ENCODE measurements at regions not wholly inside any gene's neighbourhood (a gene's known extent, or its start where the extent isn't known, plus 50 kb on each side); places are given as distances from the start of the nearest gene placed in this dataset.
"Not testable (repeated sequence)": the region's sequence is repeated elsewhere in the genome, so short reads cannot be mapped to it uniquely, and the experiment has no call there.

GRCh38 chr12:107196681-107197080, 103.3 kb upstream of the CRY1 start:
- Histone ChIP-seq H3K4me3 (no peak overlapping the region), H3K9me3 (no peaks in the 10 kb centered on the region), H3K27me3 (peaks cover 0 to 5% of the 10 kb centered on the region in 2 donors), H3K36me3 (no peaks in the 10 kb centered on the region), H3K4me1 (no peaks in the 10 kb centered on the region), H3K27ac (no peak overlapping the region)
- TF ChIP-seq CTCF (IDR thresholded peaks at IDR 0.05): no peak
- intact Hi-C loops (cut with DNase I): no loop called here
- no peak for ATAC-seq
- no peak for DNase-seq

GRCh38 chr12:107200394-107200793, 107.0 kb upstream of the CRY1 start:
- ATAC-seq: no peak
- peaks cover 0 to 5% of the 10 kb centered on the region in 2 donors for H3K27me3 ChIP-seq

GRCh38 chr12:107207931-107208525, 114.7 kb upstream of the CRY1 start:
- TF ChIP-seq CTCF (IDR thresholded peaks at IDR 0.05): no peak
- Histone ChIP-seq H3K36me3 (no peaks in the 10 kb centered on the region), H3K27me3 (no peaks in the 10 kb centered on the region), H3K9me3 (no peaks in the 10 kb centered on the region), H3K4me1 (no peaks in the 10 kb centered on the region), H3K27ac (no peak overlapping the region), H3K4me3 (no peak overlapping the region)
- intact Hi-C loops (cut with DNase I): no loop called here
- ATAC-seq: no peak
- DNase-seq: no peak

More at GRCh38 chr12:107200394-107200793, 107.0 kb upstream of the CRY1 start:
- no peak overlapping the region for H3K4me3 ChIP-seq
- H3K27ac ChIP-seq: no peak overlapping the region
- no peaks in the 10 kb centered on the region for H3K36me3 ChIP-seq
- no peaks in the 10 kb centered on the region for H3K4me1 ChIP-seq
- no peaks in the 10 kb centered on the region for H3K9me3 ChIP-seq
- intact Hi-C loops (cut with DNase I): no loop called here
- TF ChIP-seq CTCF (IDR thresholded peaks at IDR 0.05): no peak
- DNase-seq: no peak

- H3K9me3 ChIP-seq; H3K36me3 ChIP-seq; H3K27me3 ChIP-seq; intact Hi-C loops (cut with DNase I); H3K4me1 ChIP-seq; H3K27ac ChIP-seq; H3K4me3 ChIP-seq; DNase-seq; ATAC-seq: not testable (repeated sequence)
Measured at GRCh38 chr12:107209700-107210099, 116.4 kb upstream of the CRY1 start.

- intact Hi-C loops (cut with DNase I); H3K27me3 ChIP-seq; H3K9me3 ChIP-seq; H3K4me3 ChIP-seq; H3K4me1 ChIP-seq; DNase-seq; H3K27ac ChIP-seq; ATAC-seq; H3K36me3 ChIP-seq: not testable (repeated sequence)
Measured at GRCh38 chr12:107214373-107214773, 121.0 kb upstream of the CRY1 start.

- H3K27me3 ChIP-seq; ATAC-seq; intact Hi-C loops (cut with DNase I); H3K27ac ChIP-seq; H3K4me3 ChIP-seq; H3K36me3 ChIP-seq; H3K4me1 ChIP-seq; H3K9me3 ChIP-seq: not testable (repeated sequence)
- DNase-seq: peak in 1 of 4 donors; percentile 47
Measured at GRCh38 chr12:107216411-107216810, 123.1 kb upstream of the CRY1 start.

GRCh38 chr12:107219301-107219700, 126.0 kb upstream of the CRY1 start:
- no peak for DNase-seq
- intact Hi-C loops (cut with DNase I): no loop called here
- TF ChIP-seq CTCF (IDR thresholded peaks at IDR 0.05): no peak

More at GRCh38 chr12:107219301-107219700, 126.0 kb upstream of the CRY1 start:
- Histone ChIP-seq H3K9me3 (no peaks in the 10 kb centered on the region), H3K4me3 (no peak overlapping the region), H3K4me1 (no peaks in the 10 kb centered on the region), H3K27me3 (peaks cover 0 to 15% of the 10 kb centered on the region in 2 donors), H3K36me3 (no peaks in the 10 kb centered on the region), H3K27ac (no peak overlapping the region)
- ATAC-seq: no peak

All from left lung (tissue), 4 donors.